Smooth muscle cell (in vitro differentiated cells): ENCODE measurements at regions not wholly inside any gene's neighbourhood (a gene's known extent, or its start where the extent isn't known, plus 50 kb on each side); places are given as distances from the start of the nearest gene placed in this dataset.
A peak's percentile ranks its signal among the peaks of the same experiment; 100 is the strongest.

Source experiments
- DNase-seq: peaks from one replicate; lab custom pipeline; 2025; ENCODE audit not compliant: unreplicated experiment; lab: John Stamatoyannopoulos, UW
- H2AFZ ChIP-seq: fragments of 200-600 bp; sonication (generic); 2 replicates; pipeline ENCODE4 v1.6.0; 2016; ENCODE audit warnings: antibody characterized with exemption, low read depth, mild to moderate bottlenecking
- H3F3A ChIP-seq: fragments of 200-600 bp; sonication (generic); 2 replicates; pipeline ENCODE4 v1.6.0; 2017; ENCODE audit warnings: antibody characterized with exemption, low read depth
- H3K27ac ChIP-seq: fragments of 200-600 bp; sonication (generic); 2 replicates; pipeline ENCODE4 v1.5.1; 2016; ENCODE audit warnings: low read depth, mild to moderate bottlenecking
- H3K27me3 ChIP-seq: fragments of 200-600 bp; sonication (generic); 2 replicates; pipeline ENCODE4 v1.6.1; 2016; ENCODE audit warnings: low read depth, mild to moderate bottlenecking
- H3K36me3 ChIP-seq: fragments of 200-600 bp; sonication (generic); 2 replicates; pipeline ENCODE4 v1.5.1; 2016; ENCODE audit warnings: low read depth
- H3K4me1 ChIP-seq: fragments of 200-600 bp; sonication (generic); 2 replicates; pipeline ENCODE4 v1.5.1; 2016; ENCODE audit warnings: low read depth
- H3K4me2 ChIP-seq: fragments of 200-600 bp; sonication (generic); 2 replicates; pipeline ENCODE4 v1.6.0; 2016; ENCODE audit warnings: mild to moderate bottlenecking
- H3K4me3 ChIP-seq: fragments of 200-600 bp; sonication (generic); 2 replicates; pipeline ENCODE4 v1.5.1; 2016; ENCODE audit warnings: mild to moderate bottlenecking
- H3K79me2 ChIP-seq: fragments of 200-600 bp; sonication (generic); 2 replicates; pipeline ENCODE4 v1.6.0; 2016; ENCODE audit warnings: low read depth, mild to moderate bottlenecking
- H3K9ac ChIP-seq: fragments of 200-600 bp; sonication (generic); 2 replicates; pipeline ENCODE4 v1.6.0; 2016; ENCODE audit warnings: low read depth
- H3K9me3 ChIP-seq: fragments of 200-600 bp; sonication (generic); replicated peaks from 2 replicates; pipeline ENCODE4 v1.5.1; 2016; ENCODE audit warnings: low read depth
- H4K20me1 ChIP-seq: fragments of 200-600 bp; sonication (generic); 2 replicates; pipeline ENCODE4 v1.6.0; 2016; ENCODE audit warnings: low read depth
- WGBS: methylation state at CpG from one replicate; pipeline ENCODE4 v1.1.7; 2016; ENCODE audit warnings: low lambda C conversion rate; 5-methylcytosine and 5-hydroxymethylcytosine counted together
- TF ChIP-seq, protein P1 (sequence below): fragments of 200-600 bp; sonication (generic); IDR thresholded peaks from 2 replicates; pipeline ENCODE4 v1.5.1; 2017; ENCODE audit warnings: borderline replicate concordance, mild to moderate bottlenecking, antibody characterized with exemption; ENCODE audit not compliant: insufficient read depth, poor library complexity, severe bottlenecking

DNA sequence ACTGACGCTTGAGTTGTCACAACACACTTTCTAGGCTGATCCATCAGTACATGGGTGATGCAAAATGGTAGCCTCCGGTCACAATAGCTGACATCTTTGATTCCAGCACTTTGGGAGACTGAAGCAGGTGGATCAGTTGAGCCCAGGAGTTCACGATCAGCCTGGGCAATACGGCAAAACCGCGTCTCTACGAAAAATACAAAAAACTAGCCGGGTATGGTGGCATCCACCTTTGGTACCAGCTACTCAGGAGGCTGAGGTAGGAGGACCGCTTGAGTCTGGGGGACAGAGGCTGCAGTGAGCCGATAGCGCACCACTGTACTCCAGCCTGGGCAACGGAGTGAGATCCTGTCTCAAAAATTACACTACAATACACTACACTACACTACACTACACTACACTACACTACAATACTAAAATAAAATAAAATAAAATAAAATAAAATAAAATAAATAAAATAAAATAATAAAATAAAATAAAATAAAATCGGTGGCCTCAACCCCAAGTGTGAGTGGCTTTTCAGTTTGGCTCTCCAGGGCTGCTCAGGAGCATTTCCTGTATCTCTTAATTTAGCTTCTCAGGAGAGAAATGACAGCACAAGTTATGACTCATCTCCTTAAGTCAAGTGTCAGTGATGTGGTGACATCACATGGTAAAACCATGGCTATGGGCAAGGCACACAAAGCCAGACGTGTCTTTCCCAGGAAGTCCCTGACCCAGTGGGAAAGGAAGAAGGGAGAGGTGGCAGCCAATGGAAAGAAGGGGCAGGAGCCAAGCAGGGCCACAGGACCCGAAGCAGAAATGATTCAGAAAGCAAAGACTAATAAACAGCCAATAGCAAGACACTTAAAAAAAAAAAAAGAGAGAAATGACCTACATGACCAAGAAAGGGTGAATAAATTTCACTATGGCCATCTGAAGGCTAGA is 75.3 kb upstream of the TBC1D3K start:
- TF ChIP-seq, protein P1, sequence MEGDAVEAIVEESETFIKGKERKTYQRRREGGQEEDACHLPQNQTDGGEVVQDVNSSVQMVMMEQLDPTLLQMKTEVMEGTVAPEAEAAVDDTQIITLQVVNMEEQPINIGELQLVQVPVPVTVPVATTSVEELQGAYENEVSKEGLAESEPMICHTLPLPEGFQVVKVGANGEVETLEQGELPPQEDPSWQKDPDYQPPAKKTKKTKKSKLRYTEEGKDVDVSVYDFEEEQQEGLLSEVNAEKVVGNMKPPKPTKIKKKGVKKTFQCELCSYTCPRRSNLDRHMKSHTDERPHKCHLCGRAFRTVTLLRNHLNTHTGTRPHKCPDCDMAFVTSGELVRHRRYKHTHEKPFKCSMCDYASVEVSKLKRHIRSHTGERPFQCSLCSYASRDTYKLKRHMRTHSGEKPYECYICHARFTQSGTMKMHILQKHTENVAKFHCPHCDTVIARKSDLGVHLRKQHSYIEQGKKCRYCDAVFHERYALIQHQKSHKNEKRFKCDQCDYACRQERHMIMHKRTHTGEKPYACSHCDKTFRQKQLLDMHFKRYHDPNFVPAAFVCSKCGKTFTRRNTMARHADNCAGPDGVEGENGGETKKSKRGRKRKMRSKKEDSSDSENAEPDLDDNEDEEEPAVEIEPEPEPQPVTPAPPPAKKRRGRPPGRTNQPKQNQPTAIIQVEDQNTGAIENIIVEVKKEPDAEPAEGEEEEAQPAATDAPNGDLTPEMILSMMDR = no peak
- peaks cover 3% of the 10 kb centered on the region for H3K27me3 ChIP-seq
- no peaks in the 10 kb centered on the region for H4K20me1 ChIP-seq
- H3K27ac ChIP-seq = peak overlapping the region; percentile 49
- no peaks in the 10 kb centered on the region for H3F3A ChIP-seq
- no peak overlapping the region for H2AFZ ChIP-seq
- no peaks in the 10 kb centered on the region for H3K79me2 ChIP-seq
- no peak overlapping the region for H3K4me3 ChIP-seq
- no peaks in the 10 kb centered on the region for H3K9me3 ChIP-seq
- no peaks in the 10 kb centered on the region for H3K4me1 ChIP-seq
- H3K9ac ChIP-seq = no peak overlapping the region
- 82% methylated on average over 15 of the region's 15 CpGs for WGBS
- no peaks in the 10 kb centered on the region for H3K36me3 ChIP-seq
- H3K4me2 ChIP-seq = no peak overlapping the region
- DNase-seq = no peak

- WGBS = 92% methylated on average over 12 of the region's 12 CpGs
These were observed 76.3 kb upstream of the TBC1D3K start for GRCh38 chr17:37847811-37848331.

DNA sequence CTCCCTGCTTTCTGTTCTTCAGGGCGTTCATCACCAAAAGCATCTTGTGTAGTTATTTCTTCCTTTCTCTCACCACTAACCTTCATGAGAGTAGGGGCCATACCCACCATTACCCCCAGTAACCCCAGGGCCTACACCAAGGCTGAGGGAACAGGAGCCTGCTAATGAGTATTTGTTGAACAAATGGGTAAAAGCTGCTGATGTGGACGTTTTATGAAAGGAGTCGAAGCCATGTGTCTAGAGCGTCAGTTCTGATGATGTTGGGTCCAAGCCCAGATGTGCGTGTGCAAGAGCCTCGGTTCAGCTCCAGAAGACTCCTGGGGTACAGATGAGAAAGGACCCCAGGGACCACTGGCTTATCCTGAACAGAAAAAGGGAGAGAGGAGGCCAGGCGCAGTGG is 77.1 kb upstream of the TBC1D3K start:
- H4K20me1 ChIP-seq = no peaks in the 10 kb centered on the region
- H3K9ac ChIP-seq = no peak overlapping the region
- TF ChIP-seq, protein P1 = no peak
- H3K4me1 ChIP-seq = no peaks in the 10 kb centered on the region
- no peak overlapping the region for H3K4me2 ChIP-seq
- H3K9me3 ChIP-seq = no peaks in the 10 kb centered on the region
- 96% methylated on average over 7 of the region's 7 CpGs for WGBS
- no peak overlapping the region for H3K27ac ChIP-seq
- H2AFZ ChIP-seq = no peak overlapping the region
- peaks cover 3% of the 10 kb centered on the region for H3K27me3 ChIP-seq
- no peak for DNase-seq
- H3K79me2 ChIP-seq = no peaks in the 10 kb centered on the region
- no peak overlapping the region for H3K4me3 ChIP-seq
- H3K36me3 ChIP-seq = no peaks in the 10 kb centered on the region
- H3F3A ChIP-seq = no peaks in the 10 kb centered on the region

More at GRCh38 chr17:37847811-37848331, 76.3 kb upstream of the TBC1D3K start:
- H3K27me3 ChIP-seq = peaks cover 3% of the 10 kb centered on the region
- no peaks in the 10 kb centered on the region for H3F3A ChIP-seq
- no peaks in the 10 kb centered on the region for H3K79me2 ChIP-seq
- H3K27ac ChIP-seq = no peak overlapping the region
- no peak overlapping the region for H2AFZ ChIP-seq
- TF ChIP-seq, protein P1 = no peak
- no peaks in the 10 kb centered on the region for H3K4me1 ChIP-seq
- DNase-seq = no peak
- H3K4me2 ChIP-seq = no peak overlapping the region
- H3K4me3 ChIP-seq = no peak overlapping the region
- H3K9ac ChIP-seq = no peak overlapping the region
- no peaks in the 10 kb centered on the region for H3K36me3 ChIP-seq
- H3K9me3 ChIP-seq = no peaks in the 10 kb centered on the region
- H4K20me1 ChIP-seq = no peaks in the 10 kb centered on the region
